NCI-H510A treated with DMSO at 0.1 percent for 48 hours (cell line): ENCODE measurements at regions not wholly inside any gene's neighbourhood (a gene's known extent, or its start where the extent isn't known, plus 50 kb on each side); places are given as distances from the start of the nearest gene placed in this dataset.

ENCODE experiments used
- DNase-seq: peaks from one replicate; lab custom pipeline; 2025; lab: John Stamatoyannopoulos, UW

DNA sequence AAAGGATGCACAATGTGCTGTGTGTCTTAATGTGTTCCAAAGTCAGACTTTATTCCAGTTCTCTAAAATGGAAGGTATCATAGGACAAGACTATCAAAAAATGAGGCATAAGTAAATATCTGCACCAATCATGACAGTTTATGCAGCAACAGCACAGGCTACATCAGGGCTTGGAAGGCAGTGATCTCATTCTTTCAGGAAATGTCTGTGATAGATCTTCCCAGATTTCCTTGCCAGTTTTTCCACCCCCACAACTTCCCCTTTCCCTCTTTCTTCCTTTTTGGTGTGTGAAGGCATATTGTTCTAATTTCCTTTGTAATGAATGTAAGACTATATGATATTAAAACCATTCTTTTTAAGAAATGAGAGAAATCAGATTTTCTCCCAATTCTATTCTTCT, 326.7 kb downstream of the ATP23 start:
- DNase-seq = no peak

DNA sequence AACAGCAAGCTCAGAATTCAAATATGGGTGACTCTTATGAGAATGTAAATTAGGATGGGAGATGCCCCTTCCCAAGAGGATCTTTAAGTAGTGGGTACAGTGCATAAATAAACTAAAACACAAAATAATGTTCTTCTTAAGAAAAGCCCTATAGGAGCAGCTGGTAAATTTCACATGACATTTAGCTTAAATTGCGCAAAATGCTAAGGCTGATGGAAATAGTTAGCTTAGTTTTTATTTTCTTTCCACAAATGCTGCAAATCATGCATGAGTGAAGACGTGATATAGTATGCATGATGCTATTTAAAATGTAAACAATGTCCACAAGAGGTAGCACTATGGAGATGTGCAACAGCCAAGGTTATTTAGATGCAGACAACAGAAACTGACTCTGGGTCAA, 328.1 kb downstream of the ATP23 start:
- no peak for DNase-seq

DNA sequence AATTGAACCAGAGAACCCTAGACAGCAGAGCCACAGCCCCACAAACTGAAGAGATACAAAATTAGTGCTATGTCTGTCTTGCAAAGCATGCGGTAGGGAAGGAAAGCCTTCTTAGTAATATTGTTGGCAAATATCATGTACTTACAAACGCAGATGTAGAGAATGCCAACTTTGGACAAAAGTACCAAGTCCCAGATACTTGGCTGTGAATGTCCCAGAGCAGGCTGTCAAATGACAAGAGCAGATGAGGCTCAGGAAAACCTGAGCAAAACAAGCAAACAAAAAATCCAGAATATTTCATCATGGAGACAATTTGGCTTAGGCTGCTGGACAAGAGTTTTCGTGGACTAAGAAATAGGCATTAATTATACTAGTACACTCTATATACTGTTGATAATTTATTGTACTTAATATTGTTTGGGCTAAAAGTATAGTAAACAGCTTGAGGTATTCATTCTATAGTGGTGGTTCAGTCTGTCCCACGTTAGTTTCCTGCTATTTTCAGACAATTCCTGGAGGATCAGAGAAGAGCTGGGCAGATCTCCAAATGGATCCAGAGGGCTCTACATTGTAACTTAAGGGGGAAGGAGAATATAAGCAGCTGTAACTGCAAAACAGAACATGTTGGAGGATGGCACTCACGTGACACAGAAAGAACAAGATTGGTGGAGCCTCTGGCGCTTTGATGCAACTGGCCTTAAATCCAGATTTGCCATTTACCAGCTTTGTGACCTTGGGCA, 329.8 kb downstream of the ATP23 start:
- no peak for DNase-seq

DNA sequence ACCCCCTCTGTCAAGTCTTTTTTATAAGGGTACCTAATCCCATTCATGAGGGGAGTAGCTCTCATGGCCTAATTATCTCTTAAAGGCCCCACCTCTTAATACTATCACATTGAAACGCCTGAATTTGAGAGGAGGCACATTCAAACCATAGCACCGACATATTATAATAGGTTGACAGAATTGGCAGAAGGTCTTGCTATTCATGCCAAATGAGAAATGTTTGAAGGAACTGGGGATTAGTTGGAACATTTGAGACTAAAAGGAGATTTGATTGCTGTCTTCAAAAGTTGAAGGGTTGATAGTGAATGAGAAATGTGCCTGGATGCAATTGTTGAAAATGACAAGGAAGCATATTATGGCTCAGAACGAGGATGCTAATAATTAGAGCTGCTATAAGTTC, 331.1 kb downstream of the ATP23 start:
- DNase-seq = no peak

DNA sequence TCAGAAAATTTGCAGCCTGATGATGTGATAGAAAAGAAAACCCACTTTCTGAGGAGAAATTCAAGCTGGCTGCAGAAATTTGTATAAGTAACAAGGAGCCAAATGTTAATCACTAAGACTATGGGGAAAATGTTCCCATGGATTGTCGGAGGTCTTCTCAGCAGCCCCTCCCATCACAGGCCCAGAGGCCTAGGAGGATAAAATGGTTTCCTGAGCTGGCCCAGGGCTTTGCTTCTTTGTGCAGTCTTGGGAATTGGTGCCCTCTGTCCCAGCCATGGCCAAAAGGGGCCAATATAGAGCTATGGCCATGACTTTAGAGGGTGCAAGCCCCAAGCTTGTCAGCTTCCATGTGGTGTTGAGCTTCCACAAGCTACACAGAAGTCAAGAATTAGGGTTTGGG, 335.9 kb downstream of the ATP23 start:
- DNase-seq = no peak

DNA sequence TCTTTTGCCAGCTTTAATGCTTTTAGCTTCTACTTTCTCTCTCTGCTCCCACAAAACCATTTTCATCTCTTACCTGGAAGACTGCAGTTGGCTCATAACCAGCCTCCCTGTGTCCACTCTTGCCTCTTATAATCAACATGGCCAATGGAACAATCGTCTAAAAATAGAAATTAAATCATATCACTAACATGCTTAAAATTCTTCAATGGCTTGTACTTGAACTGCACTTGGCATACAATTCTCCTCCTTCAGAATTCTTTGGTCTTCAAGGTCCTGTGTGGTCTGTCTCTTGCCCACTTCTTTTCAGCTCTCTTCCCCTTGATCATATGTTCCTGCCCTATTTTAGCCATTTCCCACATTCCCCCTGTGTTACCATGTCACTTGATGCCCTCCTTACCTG, 342.2 kb downstream of the ATP23 start:
- no peak for DNase-seq

DNA sequence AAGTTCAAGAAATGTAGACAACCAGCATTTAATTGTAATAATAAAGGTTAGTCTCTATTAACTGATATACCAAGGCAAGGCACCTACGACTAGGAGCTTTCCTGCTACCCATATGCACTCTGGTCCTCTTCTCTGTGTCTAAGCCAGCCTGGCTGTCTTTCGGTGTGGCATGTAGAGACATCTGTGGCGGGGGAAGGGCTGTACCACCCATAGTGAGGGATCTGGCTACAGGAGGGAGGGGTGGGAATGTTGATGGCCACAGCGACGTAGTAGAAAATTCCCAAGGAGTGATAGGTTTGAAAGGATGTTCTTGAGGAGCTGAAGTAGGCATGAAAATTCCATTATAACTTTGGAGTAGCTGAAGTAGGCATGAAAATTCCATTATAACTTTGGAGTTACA, 344.2 kb downstream of the ATP23 start:
- DNase-seq = no peak

DNA sequence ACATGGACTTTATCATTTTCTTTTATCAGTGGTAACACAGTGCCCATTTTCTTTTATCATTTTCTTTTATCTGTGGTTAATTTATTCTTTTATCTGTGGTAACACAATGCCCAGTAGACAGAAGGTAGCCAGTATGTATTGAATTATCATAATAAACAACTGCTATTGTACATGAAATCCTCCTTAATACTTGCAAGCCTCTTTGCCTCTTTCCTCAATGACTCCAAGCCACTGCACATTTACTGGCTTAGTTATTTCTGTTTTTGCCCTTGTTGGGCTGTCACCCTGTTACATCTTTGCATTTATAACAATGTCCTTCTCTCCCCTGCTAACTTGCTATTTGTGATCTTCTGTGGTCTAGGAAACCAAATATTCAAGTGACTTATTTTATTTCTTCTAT, 345.0 kb downstream of the ATP23 start:
- DNase-seq = no peak

DNA sequence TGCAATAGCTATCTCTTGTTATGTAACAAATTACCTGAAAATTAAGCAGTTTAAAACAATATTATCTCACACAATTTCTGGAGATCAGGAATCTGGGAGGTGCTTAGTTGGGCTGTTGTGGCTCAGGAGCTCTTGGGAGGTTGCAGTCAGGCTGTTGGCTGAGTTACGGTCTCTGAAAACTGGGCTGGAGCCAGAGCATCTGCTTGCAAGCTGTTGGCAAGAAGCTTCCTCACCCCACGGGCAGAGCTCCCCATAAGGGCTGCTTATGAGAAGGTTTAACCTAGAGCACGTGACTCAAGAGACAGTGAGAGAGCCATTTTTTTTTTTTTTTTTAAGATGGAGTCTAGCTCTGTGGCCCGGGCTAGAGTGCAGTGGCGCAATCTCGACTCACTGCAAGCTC, 346.8 kb downstream of the ATP23 start:
- DNase-seq = no peak

DNA sequence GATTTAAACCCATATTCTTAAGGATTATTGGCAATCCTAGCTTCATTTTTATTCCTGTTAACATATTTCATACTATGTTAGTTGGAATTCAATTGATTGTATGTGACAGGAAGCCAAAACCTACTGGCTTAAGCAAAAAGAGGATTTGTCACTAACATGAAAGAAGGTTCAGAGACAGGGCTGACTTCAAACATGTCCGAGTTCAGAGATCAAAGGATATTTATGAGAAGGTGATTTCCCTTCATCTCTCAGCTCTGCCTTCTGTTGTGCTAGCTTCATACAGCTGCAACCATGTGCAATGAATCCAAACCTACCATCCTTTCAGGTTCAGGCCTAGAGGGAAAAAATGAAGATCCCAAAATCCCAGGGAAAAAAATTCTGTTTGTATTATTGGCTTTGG, 349.7 kb downstream of the ATP23 start:
- no peak for DNase-seq

DNA sequence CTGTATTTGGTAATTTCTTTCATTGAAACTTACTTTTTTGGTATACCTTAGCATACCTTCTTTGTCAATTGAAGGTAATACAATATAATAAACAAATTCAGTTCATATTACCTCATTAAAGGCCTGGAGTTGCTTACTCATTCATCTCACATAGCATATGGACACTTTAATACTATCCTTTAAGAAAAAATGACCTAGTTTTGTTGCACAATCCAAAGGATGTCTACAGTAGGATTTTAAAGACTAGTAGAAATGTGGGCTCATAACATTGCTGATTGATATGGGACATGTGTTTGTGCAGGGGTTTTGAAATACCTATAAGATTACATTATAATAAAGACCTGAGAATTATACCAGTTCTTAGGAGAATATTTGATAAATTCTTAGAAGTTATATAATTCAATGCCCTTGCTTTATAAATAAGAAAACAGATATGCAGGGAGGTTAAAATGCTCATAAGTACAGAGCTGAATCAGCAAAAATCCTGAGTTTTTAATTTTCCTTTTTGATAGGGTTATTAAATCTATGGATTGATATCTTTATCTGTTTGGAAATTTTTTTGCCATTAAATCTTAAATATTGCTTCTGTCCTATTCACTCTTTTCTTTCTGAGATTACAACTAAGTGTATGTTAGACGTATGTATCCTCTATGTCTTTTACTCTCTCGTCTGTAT, 352.1 kb downstream of the ATP23 start:
- DNase-seq = no peak

DNA sequence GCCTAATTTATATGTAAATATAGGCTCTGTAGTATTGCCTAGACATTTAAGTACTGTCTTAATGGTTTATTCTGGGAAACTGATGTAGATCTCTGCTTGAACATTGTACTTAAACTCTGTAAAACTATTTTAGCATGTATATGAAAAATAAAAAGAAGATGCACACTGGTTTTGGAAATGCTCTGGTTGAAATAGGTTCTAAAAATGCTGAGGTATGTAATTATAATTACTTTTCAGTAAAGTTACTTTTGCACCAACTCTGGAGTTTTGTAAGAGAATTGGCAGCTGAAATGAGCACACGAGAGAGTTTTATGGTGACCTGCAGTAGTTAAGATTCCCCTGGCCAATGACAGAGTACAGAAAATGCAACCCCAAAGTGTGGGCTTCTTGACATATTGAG, 353.9 kb downstream of the ATP23 start:
- no peak for DNase-seq

DNA sequence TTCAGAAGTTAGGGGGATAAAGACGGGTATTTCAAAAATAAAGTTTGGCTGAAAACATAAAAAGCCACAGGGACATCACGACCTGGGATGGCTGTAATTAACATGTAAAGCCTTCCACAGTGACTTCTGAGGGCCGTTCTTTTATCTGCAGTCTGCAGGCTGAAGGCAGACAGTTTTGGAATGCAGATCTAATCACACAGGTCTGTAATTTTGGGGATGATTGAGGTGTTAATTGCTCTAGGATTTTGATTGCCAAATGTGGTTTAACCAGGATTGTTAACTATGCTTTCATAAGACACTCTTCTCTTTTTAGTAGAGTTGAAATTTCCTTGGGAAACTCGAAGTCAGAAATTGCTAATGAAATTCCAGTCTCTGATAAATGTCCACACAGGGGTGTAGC, 355.5 kb downstream of the ATP23 start:
- DNase-seq = no peak

DNA sequence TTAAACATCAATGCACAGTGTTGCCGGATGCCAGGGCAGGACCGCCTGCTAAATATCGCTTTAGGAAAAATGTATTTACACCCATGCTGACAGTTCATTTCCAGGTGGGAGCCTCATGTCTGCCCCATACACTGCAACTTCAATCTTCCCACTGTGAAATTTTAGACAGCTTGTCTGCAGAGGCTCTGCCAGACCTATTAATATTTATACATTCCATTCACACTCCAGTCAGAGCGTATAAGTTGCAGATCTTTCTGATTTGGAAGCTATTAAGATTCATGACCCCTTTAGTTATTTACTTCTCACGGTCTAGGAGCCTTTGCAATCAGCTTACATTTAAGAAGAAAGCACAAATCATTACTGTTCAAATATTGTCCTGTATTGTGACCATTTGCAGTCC, 357.4 kb downstream of the ATP23 start:
- no peak for DNase-seq

DNA sequence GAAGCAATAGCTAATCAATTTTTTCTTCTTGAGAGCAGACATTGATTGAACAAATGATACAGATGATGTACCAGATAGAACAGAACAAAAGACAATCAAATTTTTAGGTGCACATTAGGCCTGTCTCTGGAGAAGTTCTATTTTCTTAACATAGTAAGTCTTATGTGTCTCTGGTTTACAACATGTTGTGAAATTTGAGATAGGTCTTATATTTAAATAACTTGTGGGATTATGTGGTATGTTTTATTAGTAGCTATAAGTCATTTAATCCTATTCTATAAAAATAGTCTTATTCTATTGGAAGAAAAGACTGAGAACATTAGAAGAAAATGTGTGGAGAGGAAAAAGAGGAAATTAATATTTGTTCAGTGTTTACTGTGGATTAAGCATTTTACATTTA, 358.0 kb downstream of the ATP23 start:
- DNase-seq = no peak

DNA sequence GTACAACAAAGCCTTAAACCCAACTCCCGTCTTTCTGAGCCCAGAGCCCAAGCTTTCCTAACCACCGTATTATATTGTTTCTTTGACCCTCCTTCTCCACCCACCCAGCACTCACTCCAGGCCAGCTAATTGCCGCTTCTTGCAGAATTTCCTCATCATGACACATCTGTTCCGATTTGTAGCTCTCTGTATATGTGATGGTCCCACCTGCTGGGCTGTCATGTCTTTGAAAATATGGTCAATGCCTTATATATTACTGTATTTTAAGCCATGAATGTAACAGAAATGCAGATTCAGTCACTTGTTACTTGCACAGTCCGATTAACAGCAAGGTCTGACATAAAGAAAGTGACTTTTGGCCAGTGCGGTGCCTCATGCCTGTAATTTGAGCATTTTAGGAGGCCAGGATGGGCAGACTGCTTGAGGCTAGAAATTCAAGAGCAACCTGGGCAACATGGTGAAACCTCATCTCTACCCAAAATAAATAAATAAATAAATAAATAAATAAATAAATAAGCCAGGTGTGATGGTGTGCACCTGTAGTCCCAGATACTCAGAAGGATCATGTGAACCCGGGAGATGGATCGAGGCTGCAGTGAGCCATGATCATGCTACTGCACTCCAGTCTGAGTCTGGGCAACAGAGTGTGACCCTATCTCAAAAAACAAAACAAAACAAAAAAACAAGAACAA, 359.8 kb downstream of the ATP23 start:
- no peak for DNase-seq

DNA sequence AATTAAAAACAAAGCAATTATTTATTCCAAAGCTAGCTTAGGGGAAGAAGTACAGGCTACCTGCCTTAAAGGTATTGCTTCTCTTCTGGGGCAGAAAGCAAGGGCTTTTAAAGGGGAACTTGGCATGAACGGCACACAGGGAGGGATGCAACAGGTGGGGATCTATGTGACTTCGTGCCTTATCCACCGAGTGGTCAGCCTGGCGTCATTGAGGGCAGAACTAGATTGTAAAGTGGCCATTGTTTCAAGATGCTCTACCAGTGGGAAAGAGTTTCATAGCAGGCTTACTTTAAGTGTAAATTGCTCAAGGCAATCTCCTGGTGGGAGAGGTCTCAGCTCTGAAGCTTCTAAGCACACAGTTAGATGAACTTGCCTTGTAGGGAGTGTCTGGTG, 360.4 kb downstream of the ATP23 start:
- no peak for DNase-seq

DNA sequence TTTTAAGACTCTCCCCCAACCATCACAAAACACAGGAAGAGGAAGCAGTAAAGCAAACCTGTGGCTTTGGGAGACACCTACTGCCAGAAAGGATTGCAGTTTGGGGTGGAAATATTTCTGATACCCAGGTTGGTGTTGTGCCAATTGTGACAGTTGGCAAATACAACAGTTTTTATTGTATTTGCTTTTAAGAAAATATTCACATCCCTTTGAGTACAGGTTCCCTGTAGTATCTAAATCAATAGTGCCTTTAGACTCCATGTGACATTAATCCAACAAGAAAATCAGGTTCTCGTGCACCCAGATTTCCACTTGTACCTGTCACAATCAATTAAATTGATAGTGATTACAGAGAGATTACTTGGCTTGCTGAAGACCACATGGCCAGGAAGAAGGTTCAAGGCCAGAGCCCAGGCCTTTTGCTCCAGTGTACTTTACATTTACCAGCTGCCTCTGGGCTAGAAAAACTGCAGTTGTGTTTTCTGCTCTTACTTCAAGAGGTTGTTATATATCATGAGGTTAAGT, 361.2 kb downstream of the ATP23 start:
- peak; percentile 96 for DNase-seq

DNA sequence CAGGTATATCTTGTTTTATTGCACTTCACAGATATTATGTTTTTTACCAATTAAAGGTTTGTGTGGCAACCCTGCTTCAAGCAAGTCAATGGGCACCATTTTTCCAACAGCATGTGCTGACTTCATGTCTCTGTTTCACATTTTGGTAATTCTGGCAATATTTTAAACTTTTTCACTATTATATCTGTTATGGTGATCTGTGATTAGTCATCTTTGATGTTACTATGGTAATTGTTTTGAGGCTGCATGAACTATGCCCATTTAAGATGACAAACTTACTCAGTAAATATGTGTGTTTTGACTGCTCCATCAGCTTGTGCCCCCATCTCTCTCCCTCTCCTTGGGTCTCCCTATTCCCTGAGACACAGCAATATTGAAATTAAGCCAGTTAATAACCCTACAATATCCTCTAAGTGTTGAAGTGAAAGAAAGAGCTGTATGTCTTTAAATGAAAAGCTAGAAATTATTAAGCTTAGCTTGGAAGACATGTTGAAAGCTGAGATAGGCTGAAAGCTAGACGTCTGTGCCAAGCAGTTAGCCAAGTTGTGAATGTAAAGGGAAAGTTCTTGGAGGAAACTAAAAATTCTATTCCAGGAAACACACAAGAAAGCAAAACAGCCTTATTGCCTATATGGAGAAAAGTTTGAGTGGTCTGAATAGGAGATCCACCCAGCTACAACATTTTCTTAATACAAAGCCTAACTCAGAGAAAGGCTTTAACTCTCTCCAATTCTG, 365.1 kb downstream of the ATP23 start:
- DNase-seq = no peak

DNA sequence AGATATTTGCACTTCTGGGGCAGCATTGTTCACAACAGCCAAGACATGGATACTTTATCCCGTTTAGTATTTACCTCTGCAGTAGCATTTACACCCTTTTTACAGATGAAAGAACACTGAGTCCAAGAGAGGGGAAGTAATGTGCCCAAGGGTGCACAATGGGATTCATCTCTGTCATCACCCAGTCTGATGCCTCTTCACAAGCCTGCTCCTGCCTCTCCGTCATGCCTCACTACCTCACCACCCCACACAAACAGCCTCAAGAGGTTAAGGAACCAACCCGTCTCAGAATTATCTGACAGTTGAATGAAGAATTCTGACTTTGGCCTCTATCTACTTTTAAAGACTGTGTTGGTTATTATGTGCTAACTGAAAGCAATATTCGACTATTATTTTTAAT, 368.4 kb downstream of the ATP23 start:
- peak; percentile 20 for DNase-seq

DNA sequence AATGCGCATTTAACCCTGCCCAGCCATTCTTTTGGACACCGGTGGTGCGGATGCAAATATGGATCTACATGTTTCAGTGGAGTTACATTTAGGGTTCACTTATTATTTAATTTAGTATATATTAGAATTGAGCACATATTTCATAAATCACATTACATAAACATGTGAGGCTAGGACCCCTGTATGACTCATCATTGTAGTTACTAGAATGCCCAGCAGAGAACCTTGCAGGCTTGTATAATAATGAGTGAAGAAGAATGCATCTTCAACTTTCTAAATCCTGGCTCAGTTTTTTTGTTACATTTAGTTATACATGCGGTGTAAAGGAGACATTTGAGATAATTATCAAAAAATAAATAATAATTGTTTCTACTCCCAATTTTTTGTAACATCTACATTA, 369.0 kb downstream of the ATP23 start:
- DNase-seq = no peak

DNA sequence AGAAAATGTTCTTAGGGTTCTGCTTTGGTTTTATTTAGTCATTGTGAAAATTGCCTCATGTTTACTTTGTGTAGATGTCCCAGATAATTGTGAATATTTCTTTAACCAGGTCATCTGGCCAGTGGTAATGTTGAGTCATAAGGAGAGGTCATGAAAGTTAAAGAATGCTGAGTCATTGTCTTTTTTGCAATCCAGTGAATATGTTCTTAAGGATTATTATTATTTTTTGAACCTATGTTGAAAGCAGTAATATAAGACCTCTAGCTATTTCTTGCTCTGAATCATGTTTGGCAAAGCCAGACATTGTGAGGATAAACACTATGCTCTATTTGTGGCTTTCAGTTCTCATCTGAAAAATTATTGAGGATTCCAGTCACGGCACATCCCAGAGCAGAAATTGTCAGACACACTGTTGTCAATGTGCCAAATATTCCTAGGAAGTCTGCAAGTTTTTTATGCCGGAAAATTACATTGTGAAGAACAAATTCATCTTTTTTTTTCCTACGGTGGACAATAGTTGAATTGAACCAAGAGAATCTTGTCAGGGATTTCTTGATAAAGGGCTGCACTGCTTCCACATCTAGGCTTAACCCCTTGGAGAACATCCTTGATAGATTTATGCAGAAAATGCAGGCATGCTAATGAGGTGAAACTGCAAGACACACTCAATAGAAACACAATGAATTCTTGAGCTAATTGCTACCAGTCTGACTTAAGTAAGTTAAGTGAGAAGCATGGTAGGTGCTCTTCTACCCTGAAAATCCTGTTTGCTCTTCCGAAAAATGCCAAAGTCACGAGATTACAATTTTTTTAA, 369.6 kb downstream of the ATP23 start:
- no peak for DNase-seq
